Lung (tissue), 11 donors: ENCODE measurements at regions not wholly inside any gene's neighbourhood (a gene's known extent, or its start where the extent isn't known, plus 50 kb on each side); places are given as distances from the start of the nearest gene placed in this dataset.

Source experiments
- ATAC-seq: fragments of 200-7000 bp; cut with Tn5 transposase; one replicate; pipeline ENCODE4 v1.9.1; 2020; ENCODE audit warnings: moderate number of reproducible peaks; ENCODE audit not compliant: insufficient read depth, low FRiP score
- DNase-seq, 3 donors: peaks; one replicate each; pipeline ENCODE4 v3.0.0-alpha.2; 2013 to 2017
- H3K27ac ChIP-seq, 2 donors: one replicate each; pipeline ENCODE4 v1.5.1; 2013; ENCODE audit warnings: mild to moderate bottlenecking in 2 of 2, moderate library complexity in 2 of 2, control low read depth in 1 of 2, inconsistent platforms in 1 of 2, low read depth in 1 of 2, low read length in 1 of 2
- H3K27me3 ChIP-seq, 3 donors: one replicate each; pipeline ENCODE4 v1.5.1; 2013; ENCODE audit warnings: low read length in 2 of 3; ENCODE audit not compliant: control insufficient read depth in 3 of 3, insufficient read depth in 3 of 3
- H3K36me3 ChIP-seq, 4 donors: one replicate each; pipeline ENCODE4 v1.5.1; 2013; ENCODE audit warnings: low read length in 4 of 4, mild to moderate bottlenecking in 1 of 4, moderate library complexity in 1 of 4; ENCODE audit not compliant: control insufficient read depth in 4 of 4, insufficient read depth in 4 of 4
- H3K4me1 ChIP-seq, 5 donors: one replicate each; pipeline ENCODE4 v1.5.1; 2013; ENCODE audit warnings: low read length in 5 of 5, mild to moderate bottlenecking in 2 of 5, moderate library complexity in 1 of 5; ENCODE audit not compliant: control insufficient read depth in 5 of 5, insufficient read depth in 5 of 5
- H3K4me3 ChIP-seq: one replicate; pipeline ENCODE4 v1.5.1; 2013; ENCODE audit warnings: mild to moderate bottlenecking, control low read depth, moderate library complexity
- H3K9ac ChIP-seq, 2 donors: one replicate each; pipeline ENCODE4 v1.5.1; 2013; ENCODE audit warnings: low read length in 2 of 2, control low read depth in 1 of 2; ENCODE audit not compliant: insufficient read depth in 1 of 2
- H3K9me3 ChIP-seq, 4 donors: one replicate each; pipeline ENCODE4 v1.5.1; 2013; ENCODE audit warnings: low read length in 3 of 4, mild to moderate bottlenecking in 1 of 4, moderate library complexity in 1 of 4; ENCODE audit not compliant: control insufficient read depth in 4 of 4, insufficient read depth in 3 of 4
- WGBS, 2 donors: extraction: QIAGEN DNeasy Blood & Tissue Kit; methylation state at CpG; one replicate each; pipeline ENCODE4 v1.1.7; 2013; 5-methylcytosine and 5-hydroxymethylcytosine counted together
- TF ChIP-seq, protein P1 (sequence below): IDR thresholded peaks from 2 replicates; pipeline ENCODE4 v1.5.1; 2012; ENCODE audit warnings: mild to moderate bottlenecking; ENCODE audit errors: control extremely low read depth, extremely low read depth
- donor health status: control.
- donor health status: control.
- donor health status: Bipolar disorder and iron deficiency.
- donor health status: healthy.
- donor health status: DM: yes; HTN: yes; CAD: no.

- H3K4me1 ChIP-seq: no peaks in the 10 kb centered on the region
- TF ChIP-seq, protein P1, sequence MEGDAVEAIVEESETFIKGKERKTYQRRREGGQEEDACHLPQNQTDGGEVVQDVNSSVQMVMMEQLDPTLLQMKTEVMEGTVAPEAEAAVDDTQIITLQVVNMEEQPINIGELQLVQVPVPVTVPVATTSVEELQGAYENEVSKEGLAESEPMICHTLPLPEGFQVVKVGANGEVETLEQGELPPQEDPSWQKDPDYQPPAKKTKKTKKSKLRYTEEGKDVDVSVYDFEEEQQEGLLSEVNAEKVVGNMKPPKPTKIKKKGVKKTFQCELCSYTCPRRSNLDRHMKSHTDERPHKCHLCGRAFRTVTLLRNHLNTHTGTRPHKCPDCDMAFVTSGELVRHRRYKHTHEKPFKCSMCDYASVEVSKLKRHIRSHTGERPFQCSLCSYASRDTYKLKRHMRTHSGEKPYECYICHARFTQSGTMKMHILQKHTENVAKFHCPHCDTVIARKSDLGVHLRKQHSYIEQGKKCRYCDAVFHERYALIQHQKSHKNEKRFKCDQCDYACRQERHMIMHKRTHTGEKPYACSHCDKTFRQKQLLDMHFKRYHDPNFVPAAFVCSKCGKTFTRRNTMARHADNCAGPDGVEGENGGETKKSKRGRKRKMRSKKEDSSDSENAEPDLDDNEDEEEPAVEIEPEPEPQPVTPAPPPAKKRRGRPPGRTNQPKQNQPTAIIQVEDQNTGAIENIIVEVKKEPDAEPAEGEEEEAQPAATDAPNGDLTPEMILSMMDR: no peak
- no peaks in the 10 kb centered on the region for H3K27me3 ChIP-seq
- no peak overlapping the region for H3K4me3 ChIP-seq
- DNase-seq (no peak), ATAC-seq (no peak)
- no peak overlapping the region for H3K9ac ChIP-seq
- no peaks in the 10 kb centered on the region for H3K9me3 ChIP-seq
- no peak overlapping the region for H3K27ac ChIP-seq
- 93% methylated on average over 1 of the region's 1 CpG for WGBS, 2 donors
- no peaks in the 10 kb centered on the region for H3K36me3 ChIP-seq
Observed at GRCh38 chr15:95758451-95758850, 572.0 kb upstream of the NR2F2 start.

DNA sequence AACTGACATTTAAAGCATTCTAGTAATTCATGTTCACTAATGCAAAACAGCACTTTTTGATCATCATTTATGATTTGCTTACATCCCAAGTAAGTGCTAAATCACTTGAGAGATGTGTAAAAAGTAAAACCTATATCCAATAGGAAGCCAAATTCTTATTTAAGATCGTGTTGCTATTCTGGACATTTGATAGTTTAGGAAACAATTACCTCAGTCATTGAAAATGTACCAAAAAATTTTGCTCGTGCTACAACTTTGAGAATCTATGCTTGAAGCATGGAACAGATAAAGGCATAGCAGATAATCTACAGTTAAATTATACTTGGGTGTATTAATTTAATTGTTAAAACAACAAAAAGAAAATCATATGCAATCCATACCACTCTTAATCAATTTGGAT, 571.6 kb upstream of the NR2F2 start:
- H3K27ac ChIP-seq: no peak overlapping the region
- ATAC-seq (no peak), DNase-seq (no peak)
- H3K4me3 ChIP-seq: no peak overlapping the region
- TF ChIP-seq, protein P1: no peak
- H3K27me3 ChIP-seq: no peaks in the 10 kb centered on the region
- no peak overlapping the region for H3K9ac ChIP-seq
- 63 to 79% methylated on average over 2 of the region's 2 CpGs for WGBS, 2 donors
- H3K9me3 ChIP-seq: no peaks in the 10 kb centered on the region
- no peaks in the 10 kb centered on the region for H3K4me1 ChIP-seq
- no peaks in the 10 kb centered on the region for H3K36me3 ChIP-seq

- Histone ChIP-seq H3K9ac (no peak overlapping the region), H3K27me3 (no peaks in the 10 kb centered on the region), H3K4me3 (no peak overlapping the region), H3K4me1 (no peaks in the 10 kb centered on the region), H3K9me3 (no peaks in the 10 kb centered on the region), H3K36me3 (no peaks in the 10 kb centered on the region), H3K27ac (no peak overlapping the region)
- 38 to 41% methylated on average over 5 of the region's 5 CpGs for WGBS, 2 donors
- DNase-seq (no peak), ATAC-seq (no peak)
- TF ChIP-seq, protein P1: no peak
Observed at GRCh38 chr15:95760508-95760907, 570.0 kb upstream of the NR2F2 start.

DNA sequence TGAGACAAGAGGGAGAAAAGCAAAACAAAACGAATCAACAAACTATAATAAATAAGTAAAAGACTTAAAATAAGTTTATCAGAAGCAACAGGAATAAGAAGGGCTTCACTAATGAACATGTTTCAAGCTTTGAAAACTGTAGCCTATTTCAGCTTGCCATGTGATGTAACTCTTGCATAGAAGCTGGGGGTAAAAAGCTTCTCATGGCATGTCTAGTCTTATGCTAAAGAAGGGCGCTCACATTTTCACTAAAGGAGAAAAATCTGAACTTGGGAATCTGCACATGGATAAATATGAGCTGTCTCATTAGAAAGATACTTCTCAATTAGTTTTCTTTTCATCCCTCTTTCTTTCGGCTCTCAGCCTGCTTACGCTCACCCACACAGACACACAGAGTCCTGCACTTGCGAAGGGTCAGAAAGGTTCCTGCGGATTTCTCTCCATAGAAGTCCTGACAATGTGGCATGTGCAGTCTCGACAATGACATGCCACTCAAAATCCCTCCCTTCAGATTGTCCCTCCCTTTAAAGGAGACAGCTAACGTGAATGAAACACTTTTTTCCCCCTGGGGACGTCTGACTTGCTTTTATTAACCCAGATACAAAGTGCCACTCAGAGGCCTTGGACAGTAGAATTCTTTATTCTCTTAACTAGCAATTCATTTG, 568.9 kb upstream of the NR2F2 start:
- no peaks in the 10 kb centered on the region for H3K4me1 ChIP-seq
- DNase-seq (no peak), ATAC-seq (no peak)
- H3K4me3 ChIP-seq: no peak overlapping the region
- H3K27me3 ChIP-seq: no peaks in the 10 kb centered on the region
- 73 to 74% methylated on average over 9 of the region's 9 CpGs for WGBS, 2 donors
- TF ChIP-seq, protein P1: no peak
- no peak overlapping the region for H3K9ac ChIP-seq
- H3K36me3 ChIP-seq: no peaks in the 10 kb centered on the region
- no peak overlapping the region for H3K27ac ChIP-seq
- H3K9me3 ChIP-seq: no peaks in the 10 kb centered on the region
